ENCODE measurements at regions not wholly inside any gene's neighbourhood (a gene's known extent, or its start where the extent isn't known, plus 50 kb on each side); places are given as distances from the start of the nearest gene placed in this dataset.

DNA sequence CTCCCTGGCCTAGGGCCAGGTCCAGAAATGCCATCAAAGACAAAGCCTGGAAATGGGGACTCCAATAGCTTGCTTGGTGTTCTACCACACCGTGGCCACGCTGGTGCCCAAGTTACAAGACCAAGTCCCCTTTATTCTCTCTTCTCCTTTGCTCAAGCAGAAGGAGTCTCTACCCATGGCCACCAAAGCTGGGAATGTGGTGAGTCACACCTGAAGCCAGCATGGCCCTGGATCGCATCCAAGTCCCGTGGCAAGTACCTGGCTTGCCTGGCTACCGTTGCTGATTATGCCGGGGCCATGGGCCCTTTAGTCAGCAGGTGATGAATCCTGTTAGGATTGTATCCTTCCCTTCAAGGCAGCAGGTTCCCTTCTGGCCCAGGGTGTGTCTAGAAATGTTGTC, 260.0 kb downstream of the HAPSTR1 start:
- Histone ChIP-seq H3K79me2 (ENCODE audit: insufficient read depth, low read length) (no peaks in the 10 kb centered on the region), H3F3A (ENCODE audit: low read depth) (no peaks in the 10 kb centered on the region), H3K36me3 (ENCODE audit: insufficient read depth, low read length) (no peaks in the 10 kb centered on the region), H3K27me3 (ENCODE audit: insufficient read depth, low read length, poor library complexity, severe bottlenecking) (no peaks in the 10 kb centered on the region), H3K9ac (ENCODE audit: low read depth, low read length, poor library complexity, severe bottlenecking) (no peak overlapping the region), H3K9me2 (replicated peaks; ENCODE audit: low read depth, low read length) (no peaks in the 10 kb centered on the region), H4K20me1 (ENCODE audit: insufficient read depth, low read length, poor library complexity, severe bottlenecking) (no peaks in the 10 kb centered on the region), H3K4me2 (ENCODE audit: low read depth, low read length, poor library complexity, severe bottlenecking) (no peak overlapping the region), H3K4me1 (ENCODE audit: insufficient read depth, low read length, poor library complexity, severe bottlenecking) (no peaks in the 10 kb centered on the region), H3K4me3 (ENCODE audit: low read length, poor library complexity, severe bottlenecking) (no peak overlapping the region), H3K9me3 (ENCODE audit: insufficient read depth, low read depth, low read length) (no peaks in the 10 kb centered on the region), H2AFZ (ENCODE audit: low read length) (no peak overlapping the region)
- no peak for TF ChIP-seq EZH2phosphoT487 (IDR thresholded peaks at IDR 0.05; ENCODE audit: borderline replicate concordance)
- TF ChIP-seq, protein P1, sequence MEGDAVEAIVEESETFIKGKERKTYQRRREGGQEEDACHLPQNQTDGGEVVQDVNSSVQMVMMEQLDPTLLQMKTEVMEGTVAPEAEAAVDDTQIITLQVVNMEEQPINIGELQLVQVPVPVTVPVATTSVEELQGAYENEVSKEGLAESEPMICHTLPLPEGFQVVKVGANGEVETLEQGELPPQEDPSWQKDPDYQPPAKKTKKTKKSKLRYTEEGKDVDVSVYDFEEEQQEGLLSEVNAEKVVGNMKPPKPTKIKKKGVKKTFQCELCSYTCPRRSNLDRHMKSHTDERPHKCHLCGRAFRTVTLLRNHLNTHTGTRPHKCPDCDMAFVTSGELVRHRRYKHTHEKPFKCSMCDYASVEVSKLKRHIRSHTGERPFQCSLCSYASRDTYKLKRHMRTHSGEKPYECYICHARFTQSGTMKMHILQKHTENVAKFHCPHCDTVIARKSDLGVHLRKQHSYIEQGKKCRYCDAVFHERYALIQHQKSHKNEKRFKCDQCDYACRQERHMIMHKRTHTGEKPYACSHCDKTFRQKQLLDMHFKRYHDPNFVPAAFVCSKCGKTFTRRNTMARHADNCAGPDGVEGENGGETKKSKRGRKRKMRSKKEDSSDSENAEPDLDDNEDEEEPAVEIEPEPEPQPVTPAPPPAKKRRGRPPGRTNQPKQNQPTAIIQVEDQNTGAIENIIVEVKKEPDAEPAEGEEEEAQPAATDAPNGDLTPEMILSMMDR (conservative IDR thresholded peaks at IDR 0.05; ENCODE audit: low read length): no peak

DNA sequence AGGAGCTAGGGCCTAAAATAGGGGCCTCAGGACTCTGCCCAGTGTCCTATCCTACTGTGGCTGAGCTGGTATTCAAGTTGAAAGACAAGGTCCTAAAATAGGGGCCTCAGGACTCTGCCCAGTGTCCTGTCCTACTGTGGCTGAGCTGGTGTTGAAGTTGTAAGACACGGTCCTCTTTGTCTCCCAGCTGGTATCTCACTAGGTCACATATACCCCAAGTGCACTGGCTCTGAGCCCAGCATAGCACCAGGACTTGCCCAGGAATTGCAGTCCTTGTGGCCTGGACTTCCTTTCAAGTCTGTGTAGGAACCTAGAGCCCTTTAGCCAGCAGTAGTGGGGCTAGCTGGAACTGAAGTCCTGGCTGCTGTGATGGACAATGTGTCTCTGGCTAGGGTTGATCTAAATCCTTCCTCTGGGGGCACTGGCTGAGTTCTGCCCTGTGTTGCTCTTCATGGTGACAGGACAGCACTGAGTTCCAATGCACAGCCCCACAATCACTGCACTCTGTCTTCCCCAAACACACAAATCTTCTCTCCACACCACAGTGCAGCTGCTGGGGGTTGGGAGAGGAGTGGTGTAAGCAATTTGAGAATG, 260.5 kb downstream of the HAPSTR1 start:
- Histone ChIP-seq H3K4me1 (ENCODE audit: insufficient read depth, low read length, poor library complexity, severe bottlenecking) (no peaks in the 10 kb centered on the region), H4K20me1 (ENCODE audit: insufficient read depth, low read length, poor library complexity, severe bottlenecking) (no peaks in the 10 kb centered on the region), H3K36me3 (ENCODE audit: insufficient read depth, low read length) (no peaks in the 10 kb centered on the region), H3K4me2 (ENCODE audit: low read depth, low read length, poor library complexity, severe bottlenecking) (no peak overlapping the region), H3K79me2 (ENCODE audit: insufficient read depth, low read length) (no peaks in the 10 kb centered on the region), H2AFZ (ENCODE audit: low read length) (no peak overlapping the region), H3K4me3 (ENCODE audit: low read length, poor library complexity, severe bottlenecking) (no peak overlapping the region), H3K9me2 (replicated peaks; ENCODE audit: low read depth, low read length) (no peaks in the 10 kb centered on the region), H3F3A (ENCODE audit: low read depth) (no peaks in the 10 kb centered on the region), H3K27me3 (ENCODE audit: insufficient read depth, low read length, poor library complexity, severe bottlenecking) (no peaks in the 10 kb centered on the region), H3K9me3 (ENCODE audit: insufficient read depth, low read depth, low read length) (no peaks in the 10 kb centered on the region), H3K9ac (ENCODE audit: low read depth, low read length, poor library complexity, severe bottlenecking) (no peak overlapping the region)
- TF ChIP-seq EZH2phosphoT487 (IDR thresholded peaks at IDR 0.05; ENCODE audit: borderline replicate concordance): no peak
- TF ChIP-seq, protein P1 (conservative IDR thresholded peaks at IDR 0.05; ENCODE audit: low read length): no peak

GRCh38 chr16:9357829-9358228, 266.4 kb downstream of the HAPSTR1 start:
- H3K9ac ChIP-seq (ENCODE audit: low read depth, low read length, poor library complexity, severe bottlenecking): no peak overlapping the region
- no peaks in the 10 kb centered on the region for H3K4me1 ChIP-seq (ENCODE audit: insufficient read depth, low read length, poor library complexity, severe bottlenecking)
- H3K36me3 ChIP-seq (ENCODE audit: insufficient read depth, low read length): no peaks in the 10 kb centered on the region
- H4K20me1 ChIP-seq (ENCODE audit: insufficient read depth, low read length, poor library complexity, severe bottlenecking): no peaks in the 10 kb centered on the region
- no peak overlapping the region for H3K4me3 ChIP-seq (ENCODE audit: low read length, poor library complexity, severe bottlenecking)
- H3F3A ChIP-seq (ENCODE audit: low read depth): no peaks in the 10 kb centered on the region
- H3K9me2 ChIP-seq (replicated peaks; ENCODE audit: low read depth, low read length): no peaks in the 10 kb centered on the region
- no peak overlapping the region for H2AFZ ChIP-seq (ENCODE audit: low read length)
- H3K4me2 ChIP-seq (ENCODE audit: low read depth, low read length, poor library complexity, severe bottlenecking): no peak overlapping the region
- no peaks in the 10 kb centered on the region for H3K79me2 ChIP-seq (ENCODE audit: insufficient read depth, low read length)
- no peaks in the 10 kb centered on the region for H3K9me3 ChIP-seq (ENCODE audit: insufficient read depth, low read depth, low read length)
- no peaks in the 10 kb centered on the region for H3K27me3 ChIP-seq (ENCODE audit: insufficient read depth, low read length, poor library complexity, severe bottlenecking)
- TF ChIP-seq, protein P1 (conservative IDR thresholded peaks at IDR 0.05; ENCODE audit: low read length): no peak
